GM13976 (cell line): ENCODE measurements at regions not wholly inside any gene's neighbourhood (a gene's known extent, or its start where the extent isn't known, plus 50 kb on each side); places are given as distances from the start of the nearest gene placed in this dataset.

Experiments used
- DNase-seq: peaks from one replicate; pipeline ENCODE4 v3.0.0; 2012; ENCODE audit warnings: low spot score
- in situ Hi-C: fragments of 300-500 bp; cut with MboI; formaldehyde crosslinking; loops from one replicate; pipeline ENCODE4 v1.12.0; 2022; ENCODE audit warnings: low sequenced_read_pairs, mixed read lengths, inconsistent platforms; ENCODE audit not compliant: unreplicated experiment
- TF ChIP-seq, protein P1 (sequence below): IDR thresholded peaks from 2 replicates; pipeline ENCODE4 v1.5.1; 2012; ENCODE audit warnings: borderline replicate concordance, mild to moderate bottlenecking; ENCODE audit not compliant: insufficient read depth; ENCODE audit errors: extremely low read depth, missing control alignments, control extremely low read depth

DNA sequence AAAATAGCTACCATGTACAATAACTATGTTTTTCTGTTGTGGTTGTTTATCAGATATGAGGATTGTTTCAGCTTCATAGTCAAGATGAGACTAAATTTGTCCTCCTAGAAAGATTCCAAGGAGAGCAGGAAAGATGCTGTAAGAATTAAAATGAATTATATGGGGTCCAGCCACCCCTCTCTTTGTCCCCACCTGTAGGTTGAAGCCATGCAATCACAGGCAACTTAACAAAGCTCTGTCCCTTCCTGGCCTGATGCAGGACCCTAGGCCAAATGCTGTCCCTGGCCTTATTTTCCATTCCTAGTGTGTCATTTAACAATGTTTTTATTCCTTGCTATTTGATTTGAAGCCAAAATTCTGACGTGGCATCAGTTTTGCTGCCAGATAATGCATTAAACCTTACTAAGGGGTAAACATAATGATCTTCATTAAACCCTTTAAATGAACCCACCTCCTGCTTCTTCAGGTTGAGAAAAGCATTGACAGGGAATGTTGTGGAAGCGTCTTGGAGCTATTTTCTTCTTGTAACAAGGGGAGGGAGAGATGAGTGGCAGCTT, 240.9 kb upstream of the ZNF521 start:
- DNase-seq: no peak
- in situ Hi-C loops: no loop called here
- TF ChIP-seq, protein P1, sequence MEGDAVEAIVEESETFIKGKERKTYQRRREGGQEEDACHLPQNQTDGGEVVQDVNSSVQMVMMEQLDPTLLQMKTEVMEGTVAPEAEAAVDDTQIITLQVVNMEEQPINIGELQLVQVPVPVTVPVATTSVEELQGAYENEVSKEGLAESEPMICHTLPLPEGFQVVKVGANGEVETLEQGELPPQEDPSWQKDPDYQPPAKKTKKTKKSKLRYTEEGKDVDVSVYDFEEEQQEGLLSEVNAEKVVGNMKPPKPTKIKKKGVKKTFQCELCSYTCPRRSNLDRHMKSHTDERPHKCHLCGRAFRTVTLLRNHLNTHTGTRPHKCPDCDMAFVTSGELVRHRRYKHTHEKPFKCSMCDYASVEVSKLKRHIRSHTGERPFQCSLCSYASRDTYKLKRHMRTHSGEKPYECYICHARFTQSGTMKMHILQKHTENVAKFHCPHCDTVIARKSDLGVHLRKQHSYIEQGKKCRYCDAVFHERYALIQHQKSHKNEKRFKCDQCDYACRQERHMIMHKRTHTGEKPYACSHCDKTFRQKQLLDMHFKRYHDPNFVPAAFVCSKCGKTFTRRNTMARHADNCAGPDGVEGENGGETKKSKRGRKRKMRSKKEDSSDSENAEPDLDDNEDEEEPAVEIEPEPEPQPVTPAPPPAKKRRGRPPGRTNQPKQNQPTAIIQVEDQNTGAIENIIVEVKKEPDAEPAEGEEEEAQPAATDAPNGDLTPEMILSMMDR: no peak

DNA sequence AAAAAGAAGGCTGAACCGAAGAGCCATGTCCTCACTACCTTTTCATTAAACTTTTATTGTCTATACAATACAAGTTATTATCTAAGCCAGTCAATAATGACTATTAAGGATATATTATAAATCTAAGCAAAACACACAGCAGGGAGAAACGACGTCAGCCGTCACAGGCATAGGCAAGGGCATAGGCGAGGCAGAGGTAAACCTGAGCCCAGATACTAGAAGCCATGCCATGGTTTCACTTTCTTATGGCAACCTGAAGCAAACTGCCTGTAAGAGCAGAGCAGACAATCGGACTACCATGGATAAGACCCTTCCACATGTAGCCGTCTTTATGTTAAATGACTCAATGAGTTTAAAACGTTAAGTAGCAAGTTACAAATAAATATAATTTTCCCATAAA, 238.5 kb upstream of the ZNF521 start:
- in situ Hi-C loops: no loop called here
- TF ChIP-seq, protein P1: no peak
- DNase-seq: no peak

DNA sequence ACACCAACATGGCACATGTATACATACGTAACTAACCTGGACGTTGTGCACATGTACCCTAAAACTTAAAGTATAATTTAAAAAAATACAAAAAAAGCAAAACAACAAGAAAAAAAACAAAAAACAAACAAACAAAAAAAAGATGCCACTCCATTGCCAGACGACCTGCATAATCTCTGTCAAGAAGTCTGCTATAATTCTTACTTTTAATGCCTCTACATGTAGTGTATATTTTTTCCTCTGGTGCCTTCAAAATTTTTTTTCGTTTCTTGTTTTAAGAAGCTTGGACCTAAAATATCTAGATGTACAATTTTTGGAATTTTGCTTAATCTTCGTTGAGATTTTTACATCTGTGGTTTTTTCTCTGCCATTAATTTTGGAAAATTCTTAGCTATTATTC, 235.6 kb upstream of the ZNF521 start:
- TF ChIP-seq, protein P1: no peak
- DNase-seq: no peak

DNA sequence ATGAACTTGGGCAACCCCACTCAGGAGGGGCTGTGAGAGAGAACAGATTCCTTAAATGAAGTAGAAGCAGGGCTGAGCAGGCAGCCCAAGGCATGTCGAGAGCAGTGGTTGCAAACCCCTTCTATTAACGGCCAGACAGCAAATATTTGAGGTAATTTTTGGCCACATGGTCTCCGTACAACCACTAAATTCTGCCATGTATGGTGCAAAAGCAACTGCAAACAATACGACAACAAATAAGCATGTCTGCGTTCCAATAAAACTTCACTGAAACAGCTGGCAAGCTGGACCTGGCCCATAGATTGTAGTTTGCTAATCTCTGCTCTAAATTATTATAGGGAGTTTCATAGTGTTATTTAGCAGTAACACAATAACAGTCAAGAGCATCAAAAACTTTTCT, 217.0 kb upstream of the ZNF521 start:
- TF ChIP-seq, protein P1: no peak
- in situ Hi-C loops: no loop called here
- no peak for DNase-seq

More for the DNA sequence above, 235.6 kb upstream of the ZNF521 start:
- in situ Hi-C loops: no loop called here

DNA sequence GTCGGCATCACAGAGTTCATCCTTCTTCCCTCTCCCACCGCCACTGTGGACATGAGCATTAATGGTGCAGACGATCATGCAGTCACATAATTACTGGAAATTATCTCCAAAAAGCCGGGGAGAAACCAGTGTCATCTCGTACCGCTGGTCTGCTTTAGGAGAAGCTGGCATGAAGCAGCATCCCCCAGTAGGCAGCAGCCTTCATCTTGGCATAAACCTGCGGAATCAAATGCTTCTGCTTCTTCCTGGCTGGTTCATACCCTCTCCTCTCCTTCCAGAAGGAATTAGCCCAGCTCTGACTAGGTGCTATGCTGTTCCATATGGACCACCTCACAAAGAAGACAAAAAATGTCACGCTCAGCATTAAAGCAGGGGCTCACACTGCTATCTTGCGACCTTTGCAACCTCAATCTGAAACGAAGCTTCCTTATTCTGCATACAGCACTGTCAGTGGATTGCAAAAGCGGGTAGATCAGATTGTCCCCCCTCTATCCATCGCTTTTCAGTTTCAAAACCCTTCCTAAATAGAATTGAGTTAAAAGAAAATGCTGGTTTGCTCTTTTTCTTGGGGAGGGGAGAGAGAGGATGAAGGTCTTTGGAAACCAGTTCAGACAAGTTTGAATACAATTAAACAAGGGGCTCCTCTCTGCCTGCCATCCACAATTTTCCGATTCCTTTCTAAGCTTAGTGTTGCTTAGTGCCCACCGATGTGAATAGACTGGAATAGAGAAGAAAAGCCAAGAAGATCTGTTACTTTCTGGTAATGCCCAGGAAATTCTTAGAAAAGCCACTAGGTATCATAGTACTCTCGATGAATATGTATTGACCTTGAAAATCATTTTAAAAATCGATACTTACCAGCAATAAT, 212.1 kb upstream of the ZNF521 start:
- DNase-seq: no peak
- in situ Hi-C loops: no loop called here
- TF ChIP-seq, protein P1: no peak

DNA sequence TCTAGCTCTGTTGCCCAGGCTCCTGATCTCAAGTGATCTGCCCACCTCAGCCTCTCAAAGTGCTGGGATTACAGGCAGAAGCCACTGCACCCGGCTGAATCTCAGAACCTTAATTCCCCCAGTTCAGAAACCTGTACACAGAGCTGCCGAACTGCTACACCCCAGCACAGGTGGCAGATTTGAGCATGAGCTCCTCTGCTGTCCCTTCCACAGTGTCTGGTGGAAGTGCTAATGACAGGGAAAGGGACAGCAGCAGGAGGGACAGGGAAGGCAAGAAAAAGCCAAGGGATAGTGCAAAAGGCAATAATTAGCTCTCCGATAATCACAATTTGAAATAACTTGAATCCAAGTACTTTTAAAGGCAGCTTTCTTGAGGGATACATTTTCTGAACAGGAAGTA, 211.4 kb upstream of the ZNF521 start:
- TF ChIP-seq, protein P1: no peak
- no peak for DNase-seq
- in situ Hi-C loops: no loop called here
